ENCODE measurements at regions not wholly inside any gene's neighbourhood (a gene's known extent, or its start where the extent isn't known, plus 50 kb on each side); places are given as distances from the start of the nearest gene placed in this dataset.

DNA sequence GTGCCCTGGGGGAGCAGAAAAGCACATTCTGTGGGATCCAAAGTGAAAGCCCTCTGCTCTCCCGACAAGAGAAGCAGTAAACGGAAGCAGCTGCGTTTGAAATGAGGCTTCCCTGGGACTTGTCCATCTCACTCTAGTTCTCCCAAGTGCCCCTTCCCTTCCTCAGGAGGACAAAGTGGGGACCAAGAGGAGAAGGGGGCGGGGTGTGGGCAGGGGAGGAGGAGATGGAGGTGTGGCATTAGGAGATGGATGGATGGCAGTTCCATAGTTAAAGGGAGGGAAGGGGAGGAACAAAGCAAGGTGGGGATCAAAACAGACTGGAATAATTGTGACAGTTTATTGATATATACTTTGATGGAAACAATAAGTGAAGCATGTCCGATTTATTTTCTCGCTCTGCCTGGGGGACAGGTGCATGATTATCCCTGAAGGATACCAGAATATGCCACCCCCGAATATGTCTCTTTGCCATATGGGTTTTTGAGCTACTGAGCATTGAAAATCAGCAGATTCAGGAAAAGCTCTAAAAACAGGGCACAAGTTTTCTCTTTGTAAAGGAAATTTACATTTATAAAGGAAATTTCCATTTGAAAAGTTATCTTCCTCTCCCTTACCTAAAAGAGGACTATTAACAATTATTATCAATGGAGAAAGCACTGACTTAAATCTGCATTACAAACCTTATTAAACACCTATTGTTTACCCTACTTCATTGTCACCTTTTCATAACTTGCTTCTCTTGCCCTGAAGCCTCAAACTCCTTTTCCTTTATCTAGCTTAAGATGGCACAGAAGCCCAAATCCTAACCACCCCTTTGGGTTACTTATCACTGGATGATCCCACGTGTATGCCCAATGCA, 58.9 kb upstream of the DAZL start (continued):
- TF ChIP-seq CBX5 (IDR thresholded peaks at IDR 0.05; ENCODE audit: low read depth): no peak

GRCh38 chr3:16665282-16665741, 60.1 kb upstream of the DAZL start:
- Histone ChIP-seq H4K20me1 (ENCODE audit: control insufficient read depth, insufficient read depth) (no peaks in the 10 kb centered on the region), H3K4me2 (ENCODE audit: control insufficient read depth, insufficient read depth) (no peak overlapping the region), H3K4me3 (no peak overlapping the region), H3K9ac (ENCODE audit: control insufficient read depth, insufficient read depth, low read length) (no peak overlapping the region), H2AFZ (ENCODE audit: control insufficient read depth, low read depth, low read length) (no peak overlapping the region), H3K36me3 (ENCODE audit: control insufficient read depth in 2 of 2, insufficient read depth in 2 of 2, low read length in 1 of 2) (no peaks in the 10 kb centered on the region), H3K79me2 (ENCODE audit: control insufficient read depth, insufficient read depth, low read length) (no peaks in the 10 kb centered on the region), H3K27me3 (replicated peaks in 1 of 2; ENCODE audit: control insufficient read depth in 2 of 2, insufficient read depth in 2 of 2, low read length in 1 of 2) (0 out of 4 replicates have a peak, but pooled peaks cover 0 to 3% of the 10 kb centered on the region in 2 experiments), H3K9me3 (replicated peaks; ENCODE audit: control insufficient read depth, insufficient read depth, low read length) (no peaks in the 10 kb centered on the region; the same call in 2 of the 3 replicates), H3K4me1 (ENCODE audit: control insufficient read depth, insufficient read depth, low read length) (no peaks in the 10 kb centered on the region), H3K27ac (ENCODE audit: control insufficient read depth, insufficient read depth) (no peak overlapping the region)
- in situ Hi-C loops (cut with MboI) (no loop called here), intact Hi-C loops (cut with micrococcal nuclease; ENCODE audit: unreplicated experiment) (no loop called here)
- FAIRE-seq (no peak), ATAC-seq (peak; percentile 38; the same call in 1 of the 3 replicates), DNase-seq (ENCODE audit: low read depth, low spot score) (no peak)
- BruUV-seq (replicated peaks): no TSS peak
- ChIA-PET RAD21 (ENCODE audit: unreplicated experiment) (no interaction called here), SMC1A (ENCODE audit: uncharacterized antibody, unreplicated experiment) (interaction anchor here (0.6 kb wide), 1 partner anchor 142 kb away, joined by 3 read pairs; no protein-coding TSS in a partner anchor), POLR2A (interaction anchor here (0.7 kb wide), 1 partner anchor 1051 kb away, joined by 3 read pairs; no protein-coding TSS in a partner anchor), CTCF (interaction anchor here (0.6 kb wide), 1 partner anchor 33 kb away, joined by 3 read pairs; no protein-coding TSS in a partner anchor)
- WGBS (ENCODE audit: insufficient coverage, insufficient replicate concordance, low lambda C conversion rate, missing lambda C conversion rate): 38% methylated on average over 5 of the region's 6 CpGs
- no peak for TF ChIP-seq DPF2 (IDR thresholded peaks at IDR 0.05)
- TF ChIP-seq CREM (IDR thresholded peaks at IDR 0.05; ENCODE audit: low read depth): no peak
- TF ChIP-seq STAT1 (conservative IDR thresholded peaks at IDR 0.05): no peak
- no peak for TF ChIP-seq POLR2AphosphoS2 (IDR thresholded peaks at IDR 0.05; ENCODE audit: low read depth, low read length)
- no peak for TF ChIP-seq IKZF2 (IDR thresholded peaks at IDR 0.05)
- TF ChIP-seq, protein P1, sequence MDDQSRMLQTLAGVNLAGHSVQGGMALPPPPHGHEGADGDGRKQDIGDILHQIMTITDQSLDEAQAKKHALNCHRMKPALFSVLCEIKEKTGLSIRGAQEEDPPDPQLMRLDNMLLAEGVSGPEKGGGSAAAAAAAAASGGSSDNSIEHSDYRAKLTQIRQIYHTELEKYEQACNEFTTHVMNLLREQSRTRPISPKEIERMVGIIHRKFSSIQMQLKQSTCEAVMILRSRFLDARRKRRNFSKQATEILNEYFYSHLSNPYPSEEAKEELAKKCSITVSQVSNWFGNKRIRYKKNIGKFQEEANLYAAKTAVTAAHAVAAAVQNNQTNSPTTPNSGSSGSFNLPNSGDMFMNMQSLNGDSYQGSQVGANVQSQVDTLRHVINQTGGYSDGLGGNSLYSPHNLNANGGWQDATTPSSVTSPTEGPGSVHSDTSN (IDR thresholded peaks at IDR 0.05; ENCODE audit: insufficient replicate concordance, low read depth, low read length): no peak
- TF ChIP-seq SMC3 (IDR thresholded peaks at IDR 0.05; ENCODE audit: borderline replicate concordance, low read length): no peak
- no peak for TF ChIP-seq BMI1 (IDR thresholded peaks at IDR 0.05; ENCODE audit: borderline replicate concordance)
- no peak for TF ChIP-seq POLR2A (IDR thresholded peaks at IDR 0.05; ENCODE audit: low read depth, low read length)
- TF ChIP-seq YBX1 (IDR thresholded peaks at IDR 0.05): no peak
- no peak for TF ChIP-seq SUPT20H (IDR thresholded peaks at IDR 0.05; ENCODE audit: borderline replicate concordance, control insufficient read depth, low read depth, low read length)
- TF ChIP-seq RUNX3 (IDR thresholded peaks at IDR 0.05; ENCODE audit: low read length): no peak
- TF ChIP-seq MTA2 (IDR thresholded peaks at IDR 0.05; ENCODE audit: low read depth): no peak
